ENCODE measurements at regions not wholly inside any gene's neighbourhood (a gene's known extent, or its start where the extent isn't known, plus 50 kb on each side); places are given as distances from the start of the nearest gene placed in this dataset.

DNA sequence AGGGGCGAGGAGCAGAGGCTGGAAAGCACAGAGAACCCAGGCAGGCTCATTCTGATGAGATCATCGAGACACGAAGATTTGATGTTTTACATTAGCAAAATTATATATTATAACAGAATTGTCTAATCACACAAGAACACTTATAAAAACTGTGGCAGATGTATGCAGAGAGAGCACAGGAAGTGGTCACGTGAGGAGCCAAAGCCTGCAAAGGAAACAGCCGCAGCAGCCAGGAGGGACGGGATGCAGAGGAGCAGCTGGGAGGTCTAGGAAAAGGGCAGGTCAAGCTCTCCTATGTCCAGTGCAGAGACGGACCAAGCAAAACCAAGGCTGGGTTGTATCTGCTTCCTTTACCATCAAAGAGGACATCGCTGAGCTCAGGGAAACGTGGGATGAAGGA, 355.1 kb upstream of the MYT1L start:
- ChIA-PET POLR2A (no interaction called here), CTCF (ENCODE audit: low intra/inter-chr PET ratio) (no interaction called here)
- ATAC-seq (no peak), DNase-seq (ENCODE audit: extremely low read depth in 1 of 4, low spot score in 3 of 4) (no peak), FAIRE-seq (no peak)
- TF ChIP-seq TFE3 (CRISPR knock-in tag; IDR thresholded peaks at IDR 0.05) (peak; percentile 39), TAL1 (IDR thresholded peaks at IDR 0.05) (no peak), CHCHD3 (CRISPR knock-in tag; IDR thresholded peaks at IDR 0.05) (no peak), USF2 (CRISPR knock-in tag; IDR thresholded peaks at IDR 0.05) (peak; percentile 30; the same call in 1 of the 2 replicates)
- Histone ChIP-seq H3K4me1 (replicated peaks in 1 of 2; ENCODE audit: control insufficient read depth in 2 of 2, insufficient read depth in 2 of 2, low read length in 2 of 2) (no peaks in the 10 kb centered on the region), H3K4me3 (no peak overlapping the region), H3K4me2 (ENCODE audit: insufficient read depth, low read length) (no peak overlapping the region), H3K79me2 (ENCODE audit: control insufficient read depth, insufficient read depth, low read length) (no peaks in the 10 kb centered on the region), H3K9me3 (replicated peaks; ENCODE audit: control insufficient read depth, insufficient read depth, low read depth, low read length) (no peaks in the 10 kb centered on the region), H3K27me3 (ENCODE audit: control insufficient read depth in 2 of 2, insufficient read depth in 2 of 2, low read length in 2 of 2) (peaks cover 20 to 62% of the 10 kb centered on the region in 2 experiments; a peak in 4 of 5 replicates), H3K27ac (ENCODE audit: extremely low read depth, low read depth, low read length) (no peak overlapping the region), H3K36me3 (ENCODE audit: control insufficient read depth, insufficient read depth, low read length) (no peaks in the 10 kb centered on the region), H3K9me1 (ENCODE audit: control insufficient read depth, insufficient read depth, low read length) (no peaks in the 10 kb centered on the region), H3K9ac (ENCODE audit: insufficient read depth in 1 of 2, low read depth in 2 of 2, low read length in 2 of 2) (no peak overlapping the region), H4K20me1 (replicated peaks; ENCODE audit: control insufficient read depth, insufficient read depth, low read length) (peaks cover 3% of the 10 kb centered on the region; the same call in 1 of the 2 replicates), H2AFZ (ENCODE audit: low read depth, low read length) (no peak overlapping the region)
- BruUV-seq (replicated peaks) = no TSS peak
- in situ Hi-C loops (cut with MboI) (no loop called here), intact Hi-C loops (cut with micrococcal nuclease) (no loop called here)
- 0% methylated on average over 8 of the region's 9 CpGs for WGBS (ENCODE audit: insufficient coverage, low coverage, missing lambda C conversion rate)

Data from K562 (cell line).